ENCODE measurements at regions not wholly inside any gene's neighbourhood (a gene's known extent, or its start where the extent isn't known, plus 50 kb on each side); places are given as distances from the start of the nearest gene placed in this dataset.
"Not testable (repeated sequence)": the region's sequence is repeated elsewhere in the genome, so short reads cannot be mapped to it uniquely, and the experiment has no call there.

- no peak overlapping the region for H3K4me3 ChIP-seq (ENCODE audit: low read length in 2 of 2)
- no peaks in the 10 kb centered on the region for H3K36me3 ChIP-seq (ENCODE audit: control insufficient read depth in 2 of 2, insufficient read depth in 2 of 2, low read length in 2 of 2)
- H3K27me3 ChIP-seq (ENCODE audit: control insufficient read depth in 1 of 2, insufficient read depth in 2 of 2, low read length in 2 of 2), result no peaks in the 10 kb centered on the region
- H3K27ac ChIP-seq (ENCODE audit: low read length), result no peak overlapping the region
- H3K9ac ChIP-seq (ENCODE audit: low read length in 2 of 2), result no peak overlapping the region
- H3K9me3 ChIP-seq (ENCODE audit: control insufficient read depth in 2 of 2, low read length in 2 of 2), result peaks cover 0 to 5% of the 10 kb centered on the region in 2 donors
- H3K4me1 ChIP-seq (ENCODE audit: control insufficient read depth, insufficient read depth, low read length), result no peaks in the 10 kb centered on the region
Measured at GRCh38 chr12:34264110-34264509, 241.8 kb downstream of the ALG10 start.

GRCh38 chr12:34273703-34274102 lies 251.4 kb downstream of the ALG10 start:
- H3K4me3 ChIP-seq (ENCODE audit: low read length in 2 of 2); H3K27me3 ChIP-seq (ENCODE audit: control insufficient read depth in 1 of 2, insufficient read depth in 2 of 2, low read length in 2 of 2); H3K9ac ChIP-seq (ENCODE audit: low read length in 2 of 2); H3K27ac ChIP-seq (ENCODE audit: low read length); H3K9me3 ChIP-seq (ENCODE audit: control insufficient read depth in 2 of 2, low read length in 2 of 2); H3K36me3 ChIP-seq (ENCODE audit: control insufficient read depth in 2 of 2, insufficient read depth in 2 of 2, low read length in 2 of 2); H3K4me1 ChIP-seq (ENCODE audit: control insufficient read depth, insufficient read depth, low read length): not testable (repeated sequence)

- Histone ChIP-seq H3K4me1 (ENCODE audit: control insufficient read depth, insufficient read depth, low read length) (no peaks in the 10 kb centered on the region), H3K36me3 (ENCODE audit: control insufficient read depth in 2 of 2, insufficient read depth in 2 of 2, low read length in 2 of 2) (no peaks in the 10 kb centered on the region), H3K27me3 (ENCODE audit: control insufficient read depth in 1 of 2, insufficient read depth in 2 of 2, low read length in 2 of 2) (no peaks in the 10 kb centered on the region), H3K27ac (ENCODE audit: low read length) (no peak overlapping the region), H3K4me3 (ENCODE audit: low read length in 2 of 2) (no peak overlapping the region), H3K9me3 (ENCODE audit: control insufficient read depth in 2 of 2, low read length in 2 of 2) (peaks cover 0 to 3% of the 10 kb centered on the region in 2 donors), H3K9ac (ENCODE audit: low read length in 2 of 2) (no peak overlapping the region)
Measured at GRCh38 chr12:34275129-34275528, 252.8 kb downstream of the ALG10 start.

- no peaks in the 10 kb centered on the region for H3K27me3 ChIP-seq (ENCODE audit: control insufficient read depth in 1 of 2, insufficient read depth in 2 of 2, low read length in 2 of 2)
- peaks cover 0 to 29% of the 10 kb centered on the region in 2 donors for H3K9me3 ChIP-seq (ENCODE audit: control insufficient read depth in 2 of 2, low read length in 2 of 2)
- no peak overlapping the region for H3K4me3 ChIP-seq (ENCODE audit: low read length in 2 of 2)
- no peaks in the 10 kb centered on the region for H3K4me1 ChIP-seq (ENCODE audit: control insufficient read depth, insufficient read depth, low read length)
- no peaks in the 10 kb centered on the region for H3K36me3 ChIP-seq (ENCODE audit: control insufficient read depth in 2 of 2, insufficient read depth in 2 of 2, low read length in 2 of 2)
- no peak overlapping the region for H3K9ac ChIP-seq (ENCODE audit: low read length in 2 of 2)
- H3K27ac ChIP-seq (ENCODE audit: low read length), result no peak overlapping the region
Measured at GRCh38 chr12:34286483-34286882, 264.2 kb downstream of the ALG10 start.

- no peak overlapping the region for H3K4me3 ChIP-seq (ENCODE audit: low read length in 2 of 2)
- no peak overlapping the region for H3K27ac ChIP-seq (ENCODE audit: low read length)
- H3K36me3 ChIP-seq (ENCODE audit: control insufficient read depth in 2 of 2, insufficient read depth in 2 of 2, low read length in 2 of 2), result no peaks in the 10 kb centered on the region
- H3K9me3 ChIP-seq (ENCODE audit: control insufficient read depth in 2 of 2, low read length in 2 of 2), result peaks cover 0 to 29% of the 10 kb centered on the region in 2 donors
- H3K9ac ChIP-seq (ENCODE audit: low read length in 2 of 2), result no peak overlapping the region
- no peaks in the 10 kb centered on the region for H3K27me3 ChIP-seq (ENCODE audit: control insufficient read depth in 1 of 2, insufficient read depth in 2 of 2, low read length in 2 of 2)
- H3K4me1 ChIP-seq (ENCODE audit: control insufficient read depth, insufficient read depth, low read length), result no peaks in the 10 kb centered on the region
Measured at GRCh38 chr12:34286934-34287333, 264.6 kb downstream of the ALG10 start.

- Histone ChIP-seq H3K4me3 (ENCODE audit: low read length in 2 of 2) (no peak overlapping the region), H3K36me3 (ENCODE audit: control insufficient read depth in 2 of 2, insufficient read depth in 2 of 2, low read length in 2 of 2) (no peaks in the 10 kb centered on the region), H3K27ac (ENCODE audit: low read length) (no peak overlapping the region), H3K4me1 (ENCODE audit: control insufficient read depth, insufficient read depth, low read length) (no peaks in the 10 kb centered on the region), H3K9me3 (ENCODE audit: control insufficient read depth in 2 of 2, low read length in 2 of 2) (peaks cover 0 to 29% of the 10 kb centered on the region in 2 donors), H3K27me3 (ENCODE audit: control insufficient read depth in 1 of 2, insufficient read depth in 2 of 2, low read length in 2 of 2) (no peaks in the 10 kb centered on the region), H3K9ac (ENCODE audit: low read length in 2 of 2) (no peak overlapping the region)
Measured at GRCh38 chr12:34287437-34287836, 265.1 kb downstream of the ALG10 start.

GRCh38 chr12:34287986-34288962 lies 266.0 kb downstream of the ALG10 start:
- H3K9me3 ChIP-seq (ENCODE audit: control insufficient read depth in 2 of 2, low read length in 2 of 2), result peaks cover 0 to 29% of the 10 kb centered on the region in 2 donors
- no peaks in the 10 kb centered on the region for H3K27me3 ChIP-seq (ENCODE audit: control insufficient read depth in 1 of 2, insufficient read depth in 2 of 2, low read length in 2 of 2)
- H3K4me1 ChIP-seq (ENCODE audit: control insufficient read depth, insufficient read depth, low read length), result no peaks in the 10 kb centered on the region
- no peaks in the 10 kb centered on the region for H3K36me3 ChIP-seq (ENCODE audit: control insufficient read depth in 2 of 2, insufficient read depth in 2 of 2, low read length in 2 of 2)
- no peak overlapping the region for H3K4me3 ChIP-seq (ENCODE audit: low read length in 2 of 2)
- H3K27ac ChIP-seq (ENCODE audit: low read length), result no peak overlapping the region
- H3K9ac ChIP-seq (ENCODE audit: low read length in 2 of 2), result no peak overlapping the region

- Histone ChIP-seq H3K4me3 (ENCODE audit: low read length in 2 of 2) (no peak overlapping the region), H3K9ac (ENCODE audit: low read length in 2 of 2) (no peak overlapping the region), H3K36me3 (ENCODE audit: control insufficient read depth in 2 of 2, insufficient read depth in 2 of 2, low read length in 2 of 2) (no peaks in the 10 kb centered on the region), H3K9me3 (ENCODE audit: control insufficient read depth in 2 of 2, low read length in 2 of 2) (peaks cover 0 to 29% of the 10 kb centered on the region in 2 donors), H3K27ac (ENCODE audit: low read length) (no peak overlapping the region), H3K27me3 (ENCODE audit: control insufficient read depth in 1 of 2, insufficient read depth in 2 of 2, low read length in 2 of 2) (no peaks in the 10 kb centered on the region), H3K4me1 (ENCODE audit: control insufficient read depth, insufficient read depth, low read length) (no peaks in the 10 kb centered on the region)
Measured at GRCh38 chr12:34288963-34289345, 266.7 kb downstream of the ALG10 start.

- Histone ChIP-seq H3K9me3 (ENCODE audit: control insufficient read depth in 2 of 2, low read length in 2 of 2) (peaks cover 0 to 28% of the 10 kb centered on the region in 2 donors), H3K27ac (ENCODE audit: low read length) (no peak overlapping the region), H3K27me3 (ENCODE audit: control insufficient read depth in 1 of 2, insufficient read depth in 2 of 2, low read length in 2 of 2) (no peaks in the 10 kb centered on the region), H3K36me3 (ENCODE audit: control insufficient read depth in 2 of 2, insufficient read depth in 2 of 2, low read length in 2 of 2) (no peaks in the 10 kb centered on the region), H3K4me3 (ENCODE audit: low read length in 2 of 2) (no peak overlapping the region), H3K9ac (ENCODE audit: low read length in 2 of 2) (no peak overlapping the region), H3K4me1 (ENCODE audit: control insufficient read depth, insufficient read depth, low read length) (no peaks in the 10 kb centered on the region)
Measured at GRCh38 chr12:34289431-34290380, 267.4 kb downstream of the ALG10 start.

GRCh38 chr12:34290381-34290995 lies 268.2 kb downstream of the ALG10 start:
- no peak overlapping the region for H3K4me3 ChIP-seq (ENCODE audit: low read length in 2 of 2)
- no peaks in the 10 kb centered on the region for H3K4me1 ChIP-seq (ENCODE audit: control insufficient read depth, insufficient read depth, low read length)
- H3K36me3 ChIP-seq (ENCODE audit: control insufficient read depth in 2 of 2, insufficient read depth in 2 of 2, low read length in 2 of 2), result no peaks in the 10 kb centered on the region
- H3K27ac ChIP-seq (ENCODE audit: low read length), result no peak overlapping the region
- H3K27me3 ChIP-seq (ENCODE audit: control insufficient read depth in 1 of 2, insufficient read depth in 2 of 2, low read length in 2 of 2), result no peaks in the 10 kb centered on the region
- no peak overlapping the region for H3K9ac ChIP-seq (ENCODE audit: low read length in 2 of 2)
- H3K9me3 ChIP-seq (ENCODE audit: control insufficient read depth in 2 of 2, low read length in 2 of 2), result peaks cover 0 to 27% of the 10 kb centered on the region in 2 donors
